Caco-2 (cell line): ENCODE measurements at regions not wholly inside any gene's neighbourhood (a gene's known extent, or its start where the extent isn't known, plus 50 kb on each side); places are given as distances from the start of the nearest gene placed in this dataset.

ENCODE experiments used
- BruUV-seq: library from RNA; stranded (reverse); fragments of 400-500 nt; replicated peaks from 2 replicates; lab custom pipeline; 2021; lab: Mats Ljungman, UMichigan
- CTCF ChIA-PET: fragments of 300-600 bp; sonication (Branson Sonifier 250); formaldehyde crosslinking; loops from one replicate; lab custom pipeline; 2022; ENCODE audit warnings: antibody characterized with exemption; lab: Charles Lee
- POLR2A ChIA-PET: fragments of 300-600 bp; sonication (Branson Sonifier 250); formaldehyde crosslinking; loops from one replicate; lab custom pipeline; 2022; ENCODE audit warnings: antibody characterized with exemption; lab: Charles Lee
- DNase-seq, 2 experiments: peaks; one replicate each; pipeline versions ENCODE4 v3.0.0 to v3.0.0-alpha.2; 2020 to 2022
- H3K27me3 ChIP-seq: replicated peaks from 2 replicates; pipeline ENCODE4 v1.6.0; 2011; ENCODE audit warnings: low read length; ENCODE audit not compliant: control insufficient read depth, insufficient read depth
- H3K36me3 ChIP-seq: 2 replicates; pipeline ENCODE4 v1.5.1; 2011; ENCODE audit warnings: low read length; ENCODE audit not compliant: control insufficient read depth, insufficient read depth
- H3K4me1 ChIP-seq: fragments of 250-450 bp; sonication (Bioruptor Pico); 2 replicates; pipeline ENCODE4 v1.5.1; 2020; ENCODE audit warnings: mild to moderate bottlenecking
- H3K4me3 ChIP-seq: 2 replicates; pipeline ENCODE4 v1.5.1; 2011; ENCODE audit warnings: low read depth, mild to moderate bottlenecking, control low read depth, low read length
- H3K9me3 ChIP-seq: fragments of 250-450 bp; sonication (Bioruptor Pico); 2 replicates; pipeline ENCODE4 v1.5.1; 2020; ENCODE audit warnings: mild to moderate bottlenecking, moderate library complexity
- H3K27ac Mint-ChIP-seq: one replicate; pipeline ENCODE4 v1.8.0; 2022; ENCODE audit warnings: mixed read lengths; ENCODE audit not compliant: unreplicated experiment
- H3K27me3 Mint-ChIP-seq: one replicate; pipeline ENCODE4 v1.8.0; 2022; ENCODE audit warnings: mixed read lengths; ENCODE audit not compliant: insufficient read depth, unreplicated experiment
- H3K36me3 Mint-ChIP-seq: one replicate; pipeline ENCODE4 v1.8.0; 2022; ENCODE audit warnings: mild to moderate bottlenecking, mixed read lengths; ENCODE audit not compliant: insufficient read depth, unreplicated experiment
- H3K4me1 Mint-ChIP-seq: one replicate; pipeline ENCODE4 v1.8.0; 2022; ENCODE audit warnings: low read depth, mixed read lengths; ENCODE audit not compliant: unreplicated experiment
- H3K4me3 Mint-ChIP-seq: one replicate; pipeline ENCODE4 v1.8.0; 2022; ENCODE audit warnings: mild to moderate bottlenecking, moderate library complexity, mixed read lengths; ENCODE audit not compliant: unreplicated experiment
- H3K9me3 Mint-ChIP-seq: one replicate; pipeline ENCODE4 v1.8.0; 2022; ENCODE audit warnings: mixed read lengths; ENCODE audit not compliant: unreplicated experiment
- CTCF ChIP-seq, 2 experiments: fragments of 200-600 bp in 1 of 2; IDR thresholded peaks; 1 replicate in 1 of 2; 2 replicates in 1 of 2; pipeline versions ENCODE4 v1.5.1 to v1.8.0; 2011 to 2022; ENCODE audit warnings: antibody characterized with exemption in 1 of 2, control low read depth in 1 of 2, inconsistent platforms in 1 of 2, low read depth in 1 of 2, low read length in 1 of 2, mild to moderate bottlenecking in 1 of 2, moderate library complexity in 1 of 2; ENCODE audit not compliant: insufficient read depth in 1 of 2, severe bottlenecking in 1 of 2, unreplicated experiment in 1 of 2
- intact Hi-C: fragments of 100-400 bp; cut with micrococcal nuclease; formaldehyde crosslinking; loops from one replicate; pipeline ENCODE4 v1.10.0; 2022; ENCODE audit not compliant: unreplicated experiment

- Histone ChIP-seq H3K9me3 (no peaks in the 10 kb centered on the region), H3K27me3 (no peaks in the 10 kb centered on the region), H3K4me1 (0 out of 2 replicates have a peak, but pooled peaks cover 7% of the 10 kb centered on the region), H3K4me3 (no peak overlapping the region), H3K36me3 (no peaks in the 10 kb centered on the region)
- no TSS peak for BruUV-seq
- Mint-ChIP-seq H3K4me1 (no peaks in the 10 kb centered on the region), H3K4me3 (no peak overlapping the region), H3K27ac (no peak overlapping the region), H3K9me3 (no peaks in the 10 kb centered on the region), H3K36me3 (no peaks in the 10 kb centered on the region), H3K27me3 (peaks cover 5% of the 10 kb centered on the region)
- ChIA-PET POLR2A (no interaction called here), CTCF (no interaction called here)
- DNase-seq = no peak
- no peak for TF ChIP-seq CTCF (IDR thresholded peaks at IDR 0.05; ENCODE audit: insufficient read depth in 1 of 2, low read depth in 1 of 2, low read length in 1 of 2, severe bottlenecking in 1 of 2, unreplicated experiment in 1 of 2)
- intact Hi-C loops = no loop called here
Observed at GRCh38 chr1:215502081-215502480, 65.0 kb upstream of the KCTD3 start.

GRCh38 chr1:215507119-215507518 is 60.0 kb upstream of the KCTD3 start:
- Histone ChIP-seq H3K4me3 (no peak overlapping the region), H3K4me1 (no peaks in the 10 kb centered on the region), H3K27me3 (no peaks in the 10 kb centered on the region), H3K36me3 (no peaks in the 10 kb centered on the region), H3K9me3 (peaks cover 6% of the 10 kb centered on the region; the same call in 1 of the 2 replicates)
- no peak for TF ChIP-seq CTCF (IDR thresholded peaks at IDR 0.05; ENCODE audit: insufficient read depth in 1 of 2, low read depth in 1 of 2, low read length in 1 of 2, severe bottlenecking in 1 of 2, unreplicated experiment in 1 of 2)
- Mint-ChIP-seq H3K27me3 (peaks cover 3% of the 10 kb centered on the region), H3K4me3 (no peak overlapping the region), H3K27ac (no peak overlapping the region), H3K4me1 (no peaks in the 10 kb centered on the region), H3K9me3 (peaks cover 30% of the 10 kb centered on the region), H3K36me3 (no peaks in the 10 kb centered on the region)
- BruUV-seq = no TSS peak
- ChIA-PET CTCF (no interaction called here), POLR2A (no interaction called here)
- DNase-seq = no peak
- intact Hi-C loops = no loop called here

- no TSS peak for BruUV-seq
- TF ChIP-seq CTCF (IDR thresholded peaks at IDR 0.05; ENCODE audit: insufficient read depth in 1 of 2, low read depth in 1 of 2, low read length in 1 of 2, severe bottlenecking in 1 of 2, unreplicated experiment in 1 of 2) = no peak
- ChIA-PET CTCF (no interaction called here), POLR2A (no interaction called here)
- H3K27me3 Mint-ChIP-seq = peaks cover 3% of the 10 kb centered on the region
- Histone ChIP-seq H3K4me1 (no peaks in the 10 kb centered on the region), H3K9me3 (peaks cover 9% of the 10 kb centered on the region; the same call in 1 of the 2 replicates), H3K4me3 (no peak overlapping the region), H3K27me3 (no peaks in the 10 kb centered on the region), H3K36me3 (no peaks in the 10 kb centered on the region)
- intact Hi-C loops = no loop called here
- H3K27ac Mint-ChIP-seq = no peak overlapping the region
- no peaks in the 10 kb centered on the region for H3K4me1 Mint-ChIP-seq
- no peak overlapping the region for H3K4me3 Mint-ChIP-seq
- H3K36me3 Mint-ChIP-seq = no peaks in the 10 kb centered on the region
- no peak for DNase-seq
- peaks cover 33% of the 10 kb centered on the region for H3K9me3 Mint-ChIP-seq
Observed at GRCh38 chr1:215508311-215508710, 58.8 kb upstream of the KCTD3 start.
